Astrocyte of the spinal cord (primary cell): ENCODE measurements at regions not wholly inside any gene's neighbourhood (a gene's known extent, or its start where the extent isn't known, plus 50 kb on each side); places are given as distances from the start of the nearest gene placed in this dataset.

Experiments
- DNase-seq: peaks from one replicate; pipeline ENCODE4 v3.0.0; 2011; ENCODE audit warnings: low read depth, low spot score
- H3K4me3 ChIP-seq: 2 replicates; pipeline ENCODE4 v1.5.1; 2011; ENCODE audit warnings: low read depth, mild to moderate bottlenecking, low read length, moderate library complexity
- in situ Hi-C: cut with HindIII; loops from 2 replicates; pipeline ENCODE4 v1.10.0; 2017; ENCODE audit warnings: low sequenced_read_pairs
- TF ChIP-seq, protein P1 (sequence below): IDR thresholded peaks from 2 replicates; pipeline ENCODE4 v1.5.1; 2012; ENCODE audit warnings: low read depth, mild to moderate bottlenecking, low read length, inconsistent platforms

DNA sequence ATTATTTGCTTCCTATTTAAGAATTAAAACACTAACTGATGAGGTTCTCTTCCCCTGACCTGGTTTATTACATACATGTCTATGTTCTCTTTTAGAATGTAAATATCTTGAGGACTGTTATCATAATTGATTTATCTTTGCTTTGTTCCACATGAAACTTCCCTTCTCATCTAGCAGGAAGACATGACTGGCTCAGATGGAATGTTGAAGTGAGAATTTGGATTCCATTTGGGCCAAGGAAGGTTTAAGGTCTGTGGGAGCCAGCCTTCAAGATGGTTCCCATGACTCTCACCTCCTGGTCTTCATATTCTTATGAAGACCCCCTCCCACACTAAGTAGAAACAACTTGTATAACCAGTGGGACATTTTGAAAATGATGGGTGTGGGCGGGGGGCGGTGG is 222.2 kb upstream of the GADL1 start:
- no peak overlapping the region for H3K4me3 ChIP-seq
- TF ChIP-seq, protein P1, sequence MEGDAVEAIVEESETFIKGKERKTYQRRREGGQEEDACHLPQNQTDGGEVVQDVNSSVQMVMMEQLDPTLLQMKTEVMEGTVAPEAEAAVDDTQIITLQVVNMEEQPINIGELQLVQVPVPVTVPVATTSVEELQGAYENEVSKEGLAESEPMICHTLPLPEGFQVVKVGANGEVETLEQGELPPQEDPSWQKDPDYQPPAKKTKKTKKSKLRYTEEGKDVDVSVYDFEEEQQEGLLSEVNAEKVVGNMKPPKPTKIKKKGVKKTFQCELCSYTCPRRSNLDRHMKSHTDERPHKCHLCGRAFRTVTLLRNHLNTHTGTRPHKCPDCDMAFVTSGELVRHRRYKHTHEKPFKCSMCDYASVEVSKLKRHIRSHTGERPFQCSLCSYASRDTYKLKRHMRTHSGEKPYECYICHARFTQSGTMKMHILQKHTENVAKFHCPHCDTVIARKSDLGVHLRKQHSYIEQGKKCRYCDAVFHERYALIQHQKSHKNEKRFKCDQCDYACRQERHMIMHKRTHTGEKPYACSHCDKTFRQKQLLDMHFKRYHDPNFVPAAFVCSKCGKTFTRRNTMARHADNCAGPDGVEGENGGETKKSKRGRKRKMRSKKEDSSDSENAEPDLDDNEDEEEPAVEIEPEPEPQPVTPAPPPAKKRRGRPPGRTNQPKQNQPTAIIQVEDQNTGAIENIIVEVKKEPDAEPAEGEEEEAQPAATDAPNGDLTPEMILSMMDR: no peak
- in situ Hi-C loops: no loop called here
- DNase-seq: peak; percentile 38

DNA sequence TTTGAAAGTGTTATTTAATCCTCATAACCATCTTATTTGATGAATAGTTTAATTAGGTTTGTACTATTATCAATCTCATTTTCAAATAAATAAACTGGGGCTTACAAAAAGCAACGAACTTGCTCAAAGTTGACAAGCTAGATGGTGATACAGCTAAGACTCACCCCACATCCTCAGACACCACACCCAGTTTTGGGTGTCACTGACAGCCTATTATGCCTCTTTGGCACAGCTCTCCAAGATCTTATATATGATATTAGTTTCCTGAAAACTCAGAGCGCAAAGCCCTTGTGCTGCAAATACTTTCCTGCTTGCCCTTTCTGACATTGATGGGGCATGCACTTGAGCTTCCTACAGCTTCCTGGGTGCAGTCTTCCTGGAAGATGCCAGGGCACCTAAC is 223.4 kb upstream of the GADL1 start:
- TF ChIP-seq, protein P1: no peak
- in situ Hi-C loops: no loop called here
- H3K4me3 ChIP-seq: no peak overlapping the region
- no peak for DNase-seq

DNA sequence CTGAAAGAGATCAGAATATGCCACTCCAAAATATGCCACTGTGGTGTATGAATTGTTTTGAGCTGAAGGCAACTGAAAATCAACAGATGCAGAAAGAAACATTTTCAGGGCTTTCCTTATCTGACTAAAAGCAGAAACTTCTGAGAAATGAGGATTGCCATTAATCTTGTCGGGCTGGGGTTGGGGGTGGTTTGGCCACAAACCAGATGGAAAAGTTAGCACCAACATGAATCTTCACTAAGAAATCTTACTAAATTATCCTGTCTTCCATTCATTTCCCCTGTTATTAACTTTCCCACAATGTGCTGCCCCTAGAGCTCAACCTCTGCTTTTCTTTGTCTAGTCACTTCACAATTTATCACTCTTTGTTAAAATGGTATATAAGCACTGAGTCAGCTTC is 229.9 kb upstream of the GADL1 start:
- in situ Hi-C loops: no loop called here
- peak; percentile 63 for DNase-seq
- H3K4me3 ChIP-seq: no peak overlapping the region
- TF ChIP-seq, protein P1: no peak

DNA sequence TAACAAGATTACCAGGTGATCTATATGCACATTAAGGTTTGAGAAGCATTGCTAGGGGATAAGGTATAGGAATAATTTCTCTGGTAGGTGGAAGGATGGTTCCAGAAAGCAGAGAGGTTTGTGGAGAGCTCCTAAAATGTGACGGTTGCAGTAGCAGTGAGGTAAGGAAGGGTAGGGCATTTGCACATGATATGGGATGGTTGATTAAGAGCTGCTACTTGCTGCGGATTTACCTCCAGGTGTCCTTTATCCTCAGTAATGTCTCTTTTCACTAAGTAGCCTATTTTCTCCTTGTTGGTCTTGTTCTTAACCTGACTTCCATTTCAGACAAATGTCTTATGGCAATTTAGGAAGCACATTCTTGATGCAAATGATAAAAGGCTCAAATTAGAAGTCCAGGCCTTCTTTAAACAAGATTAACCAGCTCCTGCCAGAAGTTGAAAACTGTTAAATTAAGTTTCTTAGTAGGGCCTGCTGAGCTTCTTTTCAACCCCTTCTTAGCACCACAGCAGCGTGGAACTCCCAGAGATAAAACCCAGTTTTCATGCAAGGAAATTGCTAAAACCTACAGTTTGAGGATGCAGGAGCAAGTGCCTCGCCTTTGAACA is 231.1 kb upstream of the GADL1 start:
- DNase-seq: no peak
- in situ Hi-C loops: no loop called here
- no peak overlapping the region for H3K4me3 ChIP-seq
- TF ChIP-seq, protein P1: no peak

DNA sequence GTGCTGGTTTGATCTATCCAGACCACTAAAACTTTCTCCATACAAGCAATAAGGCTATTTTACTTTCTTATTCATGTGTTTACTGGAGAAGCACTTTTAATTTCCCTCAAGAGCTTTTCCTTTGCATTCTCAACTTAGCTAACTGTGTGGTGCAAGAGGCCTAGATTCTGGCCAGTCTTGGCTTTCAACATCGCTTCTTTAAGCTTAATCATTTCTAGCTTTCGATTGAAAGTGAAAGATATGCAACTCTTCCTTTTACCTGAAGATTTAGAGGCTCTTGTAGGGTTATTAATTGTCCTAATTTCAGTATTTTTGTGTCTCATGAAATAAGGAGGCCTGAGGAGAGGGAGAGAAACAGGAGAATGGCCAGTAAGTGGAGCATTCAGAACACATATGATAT is 234.8 kb upstream of the GADL1 start:
- TF ChIP-seq, protein P1: no peak
- DNase-seq: no peak
- H3K4me3 ChIP-seq: no peak overlapping the region
- in situ Hi-C loops: no loop called here

DNA sequence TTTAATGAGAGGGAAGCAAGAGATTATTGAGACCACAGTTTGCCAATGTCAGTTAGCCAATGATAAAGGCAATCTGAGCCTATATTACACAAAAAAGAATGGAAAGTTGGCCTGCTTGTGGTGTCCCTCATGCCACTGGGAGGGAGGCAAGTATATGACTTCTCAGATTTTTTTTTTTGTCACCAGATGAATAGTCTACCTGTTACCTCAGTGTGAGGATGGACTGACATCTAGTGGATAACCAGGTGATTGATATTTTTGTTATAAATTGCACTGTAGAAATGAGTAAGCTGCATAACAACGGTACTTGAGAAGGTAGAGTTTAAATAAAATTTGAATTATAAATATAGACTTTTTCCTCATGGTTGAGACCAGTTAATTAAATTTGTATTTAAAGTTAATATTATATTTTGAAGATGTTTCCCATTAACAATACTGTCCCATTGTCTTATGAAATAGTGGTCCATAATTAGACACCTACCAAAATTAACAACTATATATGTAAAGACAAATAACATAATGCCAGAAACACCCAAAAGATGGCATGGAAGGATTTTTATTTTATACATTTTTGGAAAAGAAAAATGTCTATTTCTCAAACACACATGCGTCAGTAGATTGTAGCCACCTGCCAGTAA is 237.8 kb upstream of the GADL1 start:
- in situ Hi-C loops: no loop called here
- H3K4me3 ChIP-seq: no peak overlapping the region
- peak; percentile 53 for DNase-seq
- TF ChIP-seq, protein P1: peak; percentile 41

DNA sequence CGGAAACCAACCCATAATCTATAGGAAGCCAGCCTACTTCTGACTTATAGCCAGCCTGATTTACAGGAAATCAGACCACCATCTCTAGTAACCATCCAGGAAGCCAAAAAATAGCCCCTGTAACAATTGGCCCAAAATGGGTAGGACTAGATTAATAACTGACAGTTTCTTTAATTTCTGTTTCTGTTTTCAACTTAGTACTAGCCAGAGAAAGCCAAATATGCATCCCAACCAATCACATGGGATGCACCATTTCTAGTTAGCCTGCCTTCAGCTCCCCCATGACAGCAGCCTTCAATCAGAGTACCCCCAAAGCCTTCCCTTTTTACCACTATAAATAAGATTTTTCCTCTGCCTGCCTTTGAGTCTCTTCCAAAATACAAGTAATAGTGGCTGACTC is 239.1 kb upstream of the GADL1 start:
- TF ChIP-seq, protein P1: no peak
- in situ Hi-C loops: no loop called here

More for the DNA sequence above, 239.1 kb upstream of the GADL1 start:
- DNase-seq: no peak
- H3K4me3 ChIP-seq: no peak overlapping the region
